ENCODE measurements at regions not wholly inside any gene's neighbourhood (a gene's known extent, or its start where the extent isn't known, plus 50 kb on each side); places are given as distances from the start of the nearest gene placed in this dataset.

- DNase-seq (ENCODE audit: low spot score) = no peak
- TF ChIP-seq, protein P1, sequence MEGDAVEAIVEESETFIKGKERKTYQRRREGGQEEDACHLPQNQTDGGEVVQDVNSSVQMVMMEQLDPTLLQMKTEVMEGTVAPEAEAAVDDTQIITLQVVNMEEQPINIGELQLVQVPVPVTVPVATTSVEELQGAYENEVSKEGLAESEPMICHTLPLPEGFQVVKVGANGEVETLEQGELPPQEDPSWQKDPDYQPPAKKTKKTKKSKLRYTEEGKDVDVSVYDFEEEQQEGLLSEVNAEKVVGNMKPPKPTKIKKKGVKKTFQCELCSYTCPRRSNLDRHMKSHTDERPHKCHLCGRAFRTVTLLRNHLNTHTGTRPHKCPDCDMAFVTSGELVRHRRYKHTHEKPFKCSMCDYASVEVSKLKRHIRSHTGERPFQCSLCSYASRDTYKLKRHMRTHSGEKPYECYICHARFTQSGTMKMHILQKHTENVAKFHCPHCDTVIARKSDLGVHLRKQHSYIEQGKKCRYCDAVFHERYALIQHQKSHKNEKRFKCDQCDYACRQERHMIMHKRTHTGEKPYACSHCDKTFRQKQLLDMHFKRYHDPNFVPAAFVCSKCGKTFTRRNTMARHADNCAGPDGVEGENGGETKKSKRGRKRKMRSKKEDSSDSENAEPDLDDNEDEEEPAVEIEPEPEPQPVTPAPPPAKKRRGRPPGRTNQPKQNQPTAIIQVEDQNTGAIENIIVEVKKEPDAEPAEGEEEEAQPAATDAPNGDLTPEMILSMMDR (IDR thresholded peaks at IDR 0.05; ENCODE audit: borderline replicate concordance, control extremely low read depth, extremely low read depth, insufficient read depth, missing control alignments) = no peak
Observed at GRCh38 chr9:16206518-16206917, 653.7 kb downstream of the CCDC171 start.

GRCh38 chr9:16207161-16207560 lies 654.3 kb downstream of the CCDC171 start:
- DNase-seq (ENCODE audit: low spot score) = no peak
- TF ChIP-seq, protein P1 (IDR thresholded peaks at IDR 0.05; ENCODE audit: borderline replicate concordance, control extremely low read depth, extremely low read depth, insufficient read depth, missing control alignments) = no peak
- in situ Hi-C loops (cut with MboI; ENCODE audit: low sequenced_read_pairs, unreplicated experiment) = no loop called here

More at GRCh38 chr9:16206518-16206917, 653.7 kb downstream of the CCDC171 start:
- in situ Hi-C loops (cut with MboI; ENCODE audit: low sequenced_read_pairs, unreplicated experiment) = no loop called here

DNA sequence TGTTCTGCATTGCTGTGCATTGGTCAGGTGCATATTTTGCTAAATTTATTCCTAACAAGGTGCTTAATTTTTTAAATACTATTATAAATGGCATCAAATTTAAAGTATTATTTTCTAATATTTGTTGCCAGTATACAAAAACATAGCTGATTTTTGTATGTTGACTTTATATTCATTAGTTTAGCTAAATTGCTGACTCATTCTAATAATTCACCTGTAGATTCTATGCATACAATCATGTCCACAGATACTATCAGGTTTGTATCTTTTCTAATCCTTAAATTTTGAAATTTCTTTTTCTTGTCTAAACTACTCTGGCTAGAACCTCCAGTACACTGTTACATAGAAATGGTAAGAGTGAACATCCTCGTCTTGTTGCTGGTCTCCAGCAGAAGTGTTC lies 657.6 kb downstream of the CCDC171 start:
- TF ChIP-seq, protein P1 (IDR thresholded peaks at IDR 0.05; ENCODE audit: borderline replicate concordance, control extremely low read depth, extremely low read depth, insufficient read depth, missing control alignments) = no peak
- no peak for DNase-seq (ENCODE audit: low spot score)
- in situ Hi-C loops (cut with MboI; ENCODE audit: low sequenced_read_pairs, unreplicated experiment) = no loop called here

- DNase-seq (ENCODE audit: low spot score) = no peak
- in situ Hi-C loops (cut with MboI; ENCODE audit: low sequenced_read_pairs, unreplicated experiment) = no loop called here
- TF ChIP-seq, protein P1 (IDR thresholded peaks at IDR 0.05; ENCODE audit: borderline replicate concordance, control extremely low read depth, extremely low read depth, insufficient read depth, missing control alignments) = no peak
Observed at GRCh38 chr9:16211946-16212345, 658.5 kb downstream of the BNC2 start.

DNA sequence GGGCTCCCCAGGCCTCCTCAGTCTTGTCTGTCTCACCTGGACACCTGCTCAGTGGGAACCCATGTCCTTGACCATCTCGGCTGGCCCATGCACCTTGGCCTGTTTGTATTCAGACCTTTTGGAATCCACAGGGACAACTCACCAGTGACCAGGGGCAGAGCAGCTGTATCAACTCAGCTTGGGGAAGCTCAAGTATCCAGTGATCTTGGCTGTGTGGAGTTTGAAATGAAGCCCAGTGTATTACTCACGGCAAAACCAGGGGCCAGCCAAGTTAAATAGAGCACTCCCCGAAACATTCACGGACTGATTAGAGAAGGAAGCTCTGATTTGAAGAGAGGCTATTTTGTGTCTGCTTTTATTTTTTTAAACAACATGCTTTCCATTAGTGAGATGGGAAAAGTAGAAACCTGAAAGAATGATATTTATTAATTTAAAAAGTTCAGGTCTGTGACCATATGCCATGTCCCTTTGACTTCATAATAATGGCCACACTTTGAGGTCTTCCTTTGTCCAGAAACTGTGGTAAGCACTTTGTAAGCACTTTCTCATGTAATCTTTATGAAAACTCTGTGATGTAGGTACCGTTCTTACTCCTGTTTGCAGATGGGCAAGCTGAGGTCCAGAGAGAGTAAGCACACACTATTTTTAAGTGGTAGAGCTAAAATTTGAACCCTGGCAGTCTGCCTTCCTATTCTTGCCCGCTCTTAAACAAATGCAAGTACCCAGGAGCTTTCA lies 656.5 kb downstream of the BNC2 start:
- in situ Hi-C loops (cut with MboI; ENCODE audit: low sequenced_read_pairs, unreplicated experiment) = no loop called here
- DNase-seq (ENCODE audit: low spot score) = no peak
- TF ChIP-seq, protein P1 (IDR thresholded peaks at IDR 0.05; ENCODE audit: borderline replicate concordance, control extremely low read depth, extremely low read depth, insufficient read depth, missing control alignments) = no peak

GRCh38 chr9:16214677-16215352 lies 655.7 kb downstream of the BNC2 start:
- in situ Hi-C loops (cut with MboI; ENCODE audit: low sequenced_read_pairs, unreplicated experiment) = no loop called here
- TF ChIP-seq, protein P1 (IDR thresholded peaks at IDR 0.05; ENCODE audit: borderline replicate concordance, control extremely low read depth, extremely low read depth, insufficient read depth, missing control alignments) = no peak
- no peak for DNase-seq (ENCODE audit: low spot score)

Data from GM13976 (cell line).